Stomach (tissue), 4 donors: ENCODE measurements at regions not wholly inside any gene's neighbourhood (a gene's known extent, or its start where the extent isn't known, plus 50 kb on each side); places are given as distances from the start of the nearest gene placed in this dataset.

Experiments used
- EP300 ChIP-seq: sonication (generic); formaldehyde crosslinking; IDR thresholded peaks from one replicate; pipeline ENCODE4 v1.6.1; 2017; ENCODE audit warnings: antibody characterized with exemption
- POLR2A ChIP-seq, 4 donors: fragments of 450-650 bp; IDR thresholded peaks; one replicate each; pipeline ENCODE4 v1.6.1; 2016; ENCODE audit warnings: antibody characterized with exemption in 4 of 4, control low read depth in 2 of 4, mild to moderate bottlenecking in 1 of 4, moderate library complexity in 1 of 4
- POLR2AphosphoS5 ChIP-seq, 3 donors: sonication (generic); formaldehyde crosslinking; IDR thresholded peaks; one replicate each; pipeline ENCODE4 v1.6.1; 2016; ENCODE audit warnings: antibody characterized with exemption in 3 of 3
- TF ChIP-seq, protein P1 (sequence below), 7 experiments: fragments of 450-650 bp in 4 of 7; fragments of 200-600 bp in 3 of 7; sonication (generic) in 3 of 7; IDR thresholded peaks; one replicate each; pipeline ENCODE4 v1.5.1; 2016 to 2019; ENCODE audit warnings: antibody characterized with exemption in 7 of 7, control low read depth in 2 of 7, mild to moderate bottlenecking in 1 of 7

DNA sequence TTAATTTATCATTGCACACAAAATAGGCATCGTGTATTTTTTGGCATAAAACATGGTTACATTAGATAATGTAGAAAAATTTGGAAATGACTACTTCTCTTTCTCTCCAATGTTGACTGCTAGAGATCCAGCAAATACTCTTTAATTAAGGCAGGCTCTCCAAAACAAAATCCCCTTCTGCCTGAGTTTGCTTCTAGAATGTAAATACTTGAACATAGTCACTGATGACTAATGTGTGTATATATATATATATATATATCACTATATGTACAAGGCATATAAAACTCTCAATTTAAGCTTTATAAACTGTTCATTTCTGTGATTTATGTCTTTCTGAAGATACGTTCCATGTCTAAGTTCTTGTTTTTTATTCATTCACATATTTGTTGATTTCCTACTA is 67.2 kb upstream of the CAMK2D start:
- TF ChIP-seq POLR2AphosphoS5 (IDR thresholded peaks at IDR 0.05) (no peak), EP300 (no peak), POLR2A (IDR thresholded peaks at IDR 0.05) (no peak)
- TF ChIP-seq, protein P1, sequence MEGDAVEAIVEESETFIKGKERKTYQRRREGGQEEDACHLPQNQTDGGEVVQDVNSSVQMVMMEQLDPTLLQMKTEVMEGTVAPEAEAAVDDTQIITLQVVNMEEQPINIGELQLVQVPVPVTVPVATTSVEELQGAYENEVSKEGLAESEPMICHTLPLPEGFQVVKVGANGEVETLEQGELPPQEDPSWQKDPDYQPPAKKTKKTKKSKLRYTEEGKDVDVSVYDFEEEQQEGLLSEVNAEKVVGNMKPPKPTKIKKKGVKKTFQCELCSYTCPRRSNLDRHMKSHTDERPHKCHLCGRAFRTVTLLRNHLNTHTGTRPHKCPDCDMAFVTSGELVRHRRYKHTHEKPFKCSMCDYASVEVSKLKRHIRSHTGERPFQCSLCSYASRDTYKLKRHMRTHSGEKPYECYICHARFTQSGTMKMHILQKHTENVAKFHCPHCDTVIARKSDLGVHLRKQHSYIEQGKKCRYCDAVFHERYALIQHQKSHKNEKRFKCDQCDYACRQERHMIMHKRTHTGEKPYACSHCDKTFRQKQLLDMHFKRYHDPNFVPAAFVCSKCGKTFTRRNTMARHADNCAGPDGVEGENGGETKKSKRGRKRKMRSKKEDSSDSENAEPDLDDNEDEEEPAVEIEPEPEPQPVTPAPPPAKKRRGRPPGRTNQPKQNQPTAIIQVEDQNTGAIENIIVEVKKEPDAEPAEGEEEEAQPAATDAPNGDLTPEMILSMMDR (IDR thresholded peaks at IDR 0.05) = no peak
